Mammary epithelial cell (primary cell): ENCODE measurements at regions not wholly inside any gene's neighbourhood (a gene's known extent, or its start where the extent isn't known, plus 50 kb on each side); places are given as distances from the start of the nearest gene placed in this dataset.

ENCODE experiments used
- CTCF ChIP-seq, 2 donors: IDR thresholded peaks in 1 of 2; conservative IDR thresholded peaks in 1 of 2; 2 replicates each; pipeline ENCODE4 v1.5.1; 2011 to 2012; ENCODE audit warnings: inconsistent platforms in 2 of 2, low read length in 2 of 2, mild to moderate bottlenecking in 2 of 2, control low read depth in 1 of 2, low read depth in 1 of 2; ENCODE audit not compliant: insufficient read depth in 1 of 2; ENCODE audit errors: extremely low read depth in 1 of 2
- EZH2 ChIP-seq: IDR thresholded peaks from 2 replicates; pipeline ENCODE4 v1.6.1; 2012; ENCODE audit warnings: low read length, inconsistent platforms, borderline replicate concordance

GRCh38 chr14:39576736-39577135 is 144.5 kb upstream of the FBXO33 start:
- TF ChIP-seq CTCF (conservative IDR thresholded peaks at IDR 0.05 in 1 of 2, IDR thresholded peaks at IDR 0.05 in 1 of 2; ENCODE audit: extremely low read depth in 1 of 2, insufficient read depth in 1 of 2, low read depth in 1 of 2, low read length in 2 of 2) (no peak), EZH2 (no peak)
